SK-N-SH (cell line): ENCODE measurements at regions not wholly inside any gene's neighbourhood (a gene's known extent, or its start where the extent isn't known, plus 50 kb on each side); places are given as distances from the start of the nearest gene placed in this dataset.

Experiments
- CTCF ChIA-PET: fragments of 300-600, 350-600 bp; formaldehyde crosslinking; extraction: SDS; loops from one replicate; lab custom pipeline; 2021; lab: Yijun Ruan, JAX
- POLR2A ChIA-PET: fragments of 350-600 bp; sonication (Branson Sonifier 250); formaldehyde crosslinking; extraction: SDS; loops from one replicate; lab custom pipeline; 2020; ENCODE audit warnings: antibody characterized with exemption, inconsistent platforms; lab: Yijun Ruan, JAX
- DNase-seq: peaks from one replicate; pipeline ENCODE4 v3.0.0; 2012
- H2AFZ ChIP-seq: fragments of 200-600 bp; sonication (generic); 2 replicates; pipeline ENCODE4 v1.8.1; 2016; ENCODE audit warnings: antibody characterized with exemption, mild to moderate bottlenecking, low read depth
- H3F3A ChIP-seq: fragments of 200-600 bp; sonication (generic); replicated peaks from 2 replicates; pipeline ENCODE3; 2016; ENCODE audit warnings: antibody characterized with exemption, mild to moderate bottlenecking; ENCODE audit not compliant: insufficient read depth
- H3K27ac ChIP-seq, 2 experiments: fragments of 200-500 bp in 1 of 2; fragments of 200-600 bp in 1 of 2; sonication (Bioruptor generic) in 1 of 2; sonication (generic), shearing (Covaris generic) in 1 of 2; 2 replicates each; pipeline versions ENCODE4 v1.5.1 to v1.6.1; 2014 to 2016; ENCODE audit warnings: low read depth in 2 of 2, inconsistent platforms in 1 of 2, low read length in 1 of 2, mild to moderate bottlenecking in 1 of 2, mixed read lengths in 1 of 2
- H3K27me3 ChIP-seq: fragments of 200-600 bp; sonication (generic), shearing (Covaris generic); 2 replicates; pipeline ENCODE4 v1.6.1; 2016; ENCODE audit warnings: mixed run types; ENCODE audit not compliant: insufficient read depth
- H3K36me3 ChIP-seq, 2 experiments: fragments of 200-500 bp in 1 of 2; fragments of 200-600 bp in 1 of 2; sonication (Bioruptor generic) in 1 of 2; sonication (generic) in 1 of 2; replicated peaks in 1 of 2; 2 replicates each; pipeline versions ENCODE3 to v1.5.1; 2014 to 2016; ENCODE audit warnings: low read length in 1 of 2, mild to moderate bottlenecking in 1 of 2; ENCODE audit not compliant: insufficient read depth in 2 of 2, control insufficient read depth in 1 of 2
- H3K4me1 ChIP-seq, 2 experiments: fragments of 200-500 bp in 1 of 2; fragments of 200-600 bp in 1 of 2; sonication (Bioruptor generic) in 1 of 2; sonication (generic), shearing (Covaris generic) in 1 of 2; 2 replicates each; pipeline versions ENCODE4 v1.5.1 to v1.6.1; 2014 to 2016; ENCODE audit warnings: low read depth in 1 of 2, low read length in 1 of 2, mixed run types in 1 of 2; ENCODE audit not compliant: insufficient read depth in 2 of 2, control insufficient read depth in 1 of 2
- H3K4me2 ChIP-seq: fragments of 200-600 bp; sonication (generic), shearing (Covaris generic); 2 replicates; pipeline ENCODE4 v1.6.1; 2017; ENCODE audit warnings: mixed run types
- H3K4me3 ChIP-seq, 2 experiments: fragments of 200-500 bp in 1 of 2; fragments of 200-600 bp in 1 of 2; sonication (Bioruptor generic) in 1 of 2; sonication (generic), shearing (Covaris generic) in 1 of 2; 2 replicates each; pipeline versions ENCODE4 v1.5.1 to v1.8.1; 2014 to 2016; ENCODE audit warnings: low read depth in 2 of 2, inconsistent platforms in 1 of 2, low read length in 1 of 2, mild to moderate bottlenecking in 1 of 2, mixed read lengths in 1 of 2, moderate library complexity in 1 of 2
- H3K79me2 ChIP-seq: fragments of 200-600 bp; sonication (generic); 2 replicates; pipeline ENCODE4 v1.8.1; 2017; ENCODE audit warnings: mild to moderate bottlenecking; ENCODE audit not compliant: insufficient read depth
- H3K9ac ChIP-seq: fragments of 200-600 bp; sonication (generic); 2 replicates; pipeline ENCODE4 v1.6.1; 2017; ENCODE audit warnings: mixed run types
- H3K9me2 ChIP-seq: fragments of 200-600 bp; sonication (generic); 2 replicates; pipeline ENCODE4 v1.6.1; 2017; ENCODE audit warnings: mixed run types
- H3K9me3 ChIP-seq: fragments of 200-600 bp; sonication (generic); 2 replicates; pipeline ENCODE4 v1.6.1; 2017; ENCODE audit warnings: mixed run types, mild to moderate bottlenecking, moderate library complexity
- H4K20me1 ChIP-seq: fragments of 200-600 bp; sonication (generic); 2 replicates; pipeline ENCODE4 v1.6.1; 2017; ENCODE audit warnings: mild to moderate bottlenecking, mixed run types; ENCODE audit not compliant: insufficient read depth
- EZH2phosphoT487 ChIP-seq: fragments of 200-600 bp; sonication (generic); IDR thresholded peaks from 2 replicates; pipeline ENCODE4 v1.6.1; 2017; ENCODE audit warnings: low read depth, mixed run types, mild to moderate bottlenecking, antibody characterized with exemption, moderate library complexity, borderline replicate concordance
- FOXJ3 ChIP-seq: sonication (generic); formaldehyde crosslinking; IDR thresholded peaks from 2 replicates; pipeline ENCODE4 v1.5.1; 2020; ENCODE audit warnings: mild to moderate bottlenecking, missing genetic modification reagents
- FOXM1 ChIP-seq: IDR thresholded peaks from 2 replicates; pipeline ENCODE4 v1.4.0; 2012; ENCODE audit warnings: low read depth, mild to moderate bottlenecking
- GATA2 ChIP-seq: sonication (generic); formaldehyde crosslinking; IDR thresholded peaks from 2 replicates; pipeline ENCODE4 v1.5.0; 2020; ENCODE audit warnings: mild to moderate bottlenecking, missing genetic modification reagents
- JUND ChIP-seq: IDR thresholded peaks from 2 replicates; pipeline ENCODE4 v1.4.0; 2012
- MAX ChIP-seq: IDR thresholded peaks from 2 replicates; pipeline ENCODE4 v1.4.0; 2012; ENCODE audit warnings: low read depth
- MEF2A ChIP-seq: IDR thresholded peaks from 2 replicates; pipeline ENCODE4 v1.4.0; 2012; ENCODE audit warnings: low read depth, borderline replicate concordance
- MXI1 ChIP-seq: IDR thresholded peaks from 2 replicates; pipeline ENCODE4 v1.6.1; 2012; ENCODE audit warnings: mild to moderate bottlenecking, low read depth, low read length, improper control_type of control experiment
- NFIC ChIP-seq: IDR thresholded peaks from 2 replicates; pipeline ENCODE4 v1.4.0; 2012; ENCODE audit warnings: borderline replicate concordance
- PBX3 ChIP-seq: IDR thresholded peaks from 2 replicates; pipeline ENCODE4; 2012
- POLR2AphosphoS5 ChIP-seq: IDR thresholded peaks from 2 replicates; pipeline ENCODE4 v1.6.1; 2012; ENCODE audit warnings: low read depth, low read length
- RAD21 ChIP-seq: IDR thresholded peaks from 2 replicates; pipeline ENCODE4 v1.6.1; 2012; ENCODE audit warnings: mild to moderate bottlenecking, low read length
- RCOR1 ChIP-seq: fragments of 150-350 bp; IDR thresholded peaks from 2 replicates; pipeline ENCODE4 v1.6.1; 2017; ENCODE audit warnings: antibody characterized with exemption, low read length
- REST ChIP-seq: IDR thresholded peaks from 2 replicates; pipeline ENCODE4 v1.6.1; 2012; ENCODE audit warnings: mild to moderate bottlenecking, low read depth, low read length, moderate library complexity
- RXRA ChIP-seq: IDR thresholded peaks from 2 replicates; pipeline ENCODE4 v1.4.0; 2012; ENCODE audit warnings: low read depth, mild to moderate bottlenecking, borderline replicate concordance
- SMC3 ChIP-seq: IDR thresholded peaks from 2 replicates; pipeline ENCODE4 v1.6.1; 2012; ENCODE audit warnings: low read depth, low read length, improper control_type of control experiment
- TCF12 ChIP-seq: IDR thresholded peaks from 2 replicates; pipeline ENCODE4 v1.4.0; 2012
- TEAD4 ChIP-seq: IDR thresholded peaks from 2 replicates; pipeline ENCODE4 v1.4.0; 2012; ENCODE audit warnings: mild to moderate bottlenecking, borderline replicate concordance; ENCODE audit not compliant: insufficient read depth

GRCh38 chr10:90396721-90397120 lies 461.1 kb downstream of the HTR7 start:
- no peak overlapping the region for H2AFZ ChIP-seq
- no peak overlapping the region for H3K4me2 ChIP-seq
- POLR2A ChIA-PET = no interaction called here
- H3K27ac ChIP-seq = no peak overlapping the region
- no peaks in the 10 kb centered on the region for H3K9me2 ChIP-seq
- CTCF ChIA-PET = interaction anchor here (0.6 kb wide), 1 partner anchor 440 kb away, joined by 3 read pairs; no protein-coding TSS in a partner anchor
- no peak overlapping the region for H3K4me3 ChIP-seq
- no peak overlapping the region for H3K9ac ChIP-seq
- no peaks in the 10 kb centered on the region for H3K4me1 ChIP-seq
- DNase-seq = no peak
- no peaks in the 10 kb centered on the region for H3K27me3 ChIP-seq
- no peaks in the 10 kb centered on the region for H3K79me2 ChIP-seq
- no peaks in the 10 kb centered on the region for H3K9me3 ChIP-seq
- no peaks in the 10 kb centered on the region for H3K36me3 ChIP-seq
- H4K20me1 ChIP-seq = no peaks in the 10 kb centered on the region
- TF ChIP-seq FOXJ3 (CRISPR knock-in tag) (no peak), POLR2AphosphoS5 (no peak), RAD21 (no peak), SMC3 (no peak), JUND (no peak), PBX3 (no peak), EZH2phosphoT487 (no peak), MAX (no peak), RXRA (no peak), NFIC (no peak), FOXM1 (no peak)
- no peaks in the 10 kb centered on the region for H3F3A ChIP-seq

GRCh38 chr10:90398566-90398965 lies 459.3 kb downstream of the HTR7 start:
- Histone ChIP-seq H2AFZ (no peak overlapping the region), H4K20me1 (no peaks in the 10 kb centered on the region), H3K79me2 (no peaks in the 10 kb centered on the region), H3K4me2 (no peak overlapping the region), H3K27ac (no peak overlapping the region), H3K9ac (no peak overlapping the region), H3K27me3 (no peaks in the 10 kb centered on the region), H3K9me3 (no peaks in the 10 kb centered on the region), H3K4me1 (no peaks in the 10 kb centered on the region), H3F3A (no peaks in the 10 kb centered on the region), H3K4me3 (no peak overlapping the region), H3K9me2 (no peaks in the 10 kb centered on the region), H3K36me3 (no peaks in the 10 kb centered on the region)
- TF ChIP-seq REST (no peak), TEAD4 (no peak), GATA2 (no peak), TCF12 (no peak), MAX (no peak), RCOR1 (no peak), EZH2phosphoT487 (no peak), MEF2A (no peak), SMC3 (no peak), FOXJ3 (CRISPR knock-in tag) (no peak), MXI1 (no peak), PBX3 (no peak)
- DNase-seq = no peak
- ChIA-PET CTCF (no interaction called here), POLR2A (no interaction called here)
